Astrocyte (in vitro differentiated cells and primary cell): ENCODE measurements at regions not wholly inside any gene's neighbourhood (a gene's known extent, or its start where the extent isn't known, plus 50 kb on each side); places are given as distances from the start of the nearest gene placed in this dataset.

Experiments used
- CTCF ChIP-seq: IDR thresholded peaks from 2 replicates; pipeline ENCODE4 v1.5.1; 2011; ENCODE audit warnings: low read depth, mild to moderate bottlenecking, inconsistent platforms, low read length, moderate library complexity; ENCODE audit not compliant: insufficient read depth
- EZH2 ChIP-seq: IDR thresholded peaks from 2 replicates; pipeline ENCODE4 v1.6.1; 2012; ENCODE audit warnings: mild to moderate bottlenecking, low read length, inconsistent platforms; ENCODE audit not compliant: insufficient read depth

GRCh38 chr14:34157651-34158050 lies 206.8 kb upstream of the EGLN3 start:
- TF ChIP-seq EZH2 = no peak
- no peak for TF ChIP-seq CTCF
